GM12878 (cell line): ENCODE measurements at regions not wholly inside any gene's neighbourhood (a gene's known extent, or its start where the extent isn't known, plus 50 kb on each side); places are given as distances from the start of the nearest gene placed in this dataset.
A peak's percentile ranks its signal among the peaks of the same experiment; 100 is the strongest.

Experiments
- ATAC-seq: fragments of 200-7000 bp; cut with Tn5 transposase; 3 replicates; pipeline ENCODE4 v1.9.1; 2020; ENCODE audit warnings: mild to moderate bottlenecking, moderate library complexity
- BruUV-seq: library from RNA; stranded (reverse); fragments of 400-500 nt; replicated peaks from 2 replicates; lab custom pipeline; 2021; lab: Mats Ljungman, UMichigan
- CTCF ChIA-PET: fragments of 300-600 bp; sonication (Branson Sonifier 250); formaldehyde crosslinking; extraction: SDS; loops from one replicate; lab custom pipeline; 2021; ENCODE audit warnings: inconsistent platforms; lab: Yijun Ruan, JAX
- POLR2A ChIA-PET: fragments of 350-600 bp; formaldehyde crosslinking; extraction: SDS; loops from one replicate; lab custom pipeline; 2021; ENCODE audit warnings: inconsistent platforms; lab: Charles Lee
- RAD21 ChIA-PET: fragments of 300-600 bp; sonication (Branson Sonifier 250); formaldehyde crosslinking; loops from one replicate; lab custom pipeline; 2023; ENCODE audit warnings: antibody characterized with exemption; ENCODE audit not compliant: unreplicated experiment; lab: Charles Lee
- SMC1A ChIA-PET: fragments of 300-600 bp; sonication (Branson Sonifier 250); formaldehyde crosslinking; loops from one replicate; lab custom pipeline; 2023; ENCODE audit not compliant: unreplicated experiment, uncharacterized antibody; lab: Charles Lee
- DNase-seq: peaks from one replicate; pipeline ENCODE4 v3.0.0-alpha.2; 2011; ENCODE audit warnings: low read depth, low spot score
- FAIRE-seq: peaks from 3 replicates; lab custom pipeline; 2011; peaks lifted over from hg19 to GRCh38; lab: Jason Lieb, UNC
- H2AFZ ChIP-seq: 2 replicates; pipeline ENCODE4 v1.6.0; 2011; ENCODE audit warnings: low read depth, low read length, control low read depth; ENCODE audit not compliant: control insufficient read depth
- H3K27ac ChIP-seq: 2 replicates; pipeline ENCODE4 v1.5.1; 2011; ENCODE audit warnings: control low read depth; ENCODE audit not compliant: control insufficient read depth, insufficient read depth
- H3K27me3 ChIP-seq, 2 experiments: replicated peaks in 1 of 2; 2 replicates each; pipeline versions ENCODE4 v1.6.0 to v1.6.1; 2011; ENCODE audit warnings: low read length in 1 of 2; ENCODE audit not compliant: control insufficient read depth in 2 of 2, insufficient read depth in 2 of 2
- H3K36me3 ChIP-seq, 2 experiments: 2 replicates each; pipeline ENCODE4 v1.5.1; 2011; ENCODE audit warnings: low read length in 1 of 2; ENCODE audit not compliant: control insufficient read depth in 2 of 2, insufficient read depth in 2 of 2
- H3K4me1 ChIP-seq: 2 replicates; pipeline ENCODE4 v1.6.1; 2011; ENCODE audit warnings: mild to moderate bottlenecking, low read length, moderate library complexity, mixed read lengths; ENCODE audit not compliant: control insufficient read depth, insufficient read depth
- H3K4me2 ChIP-seq: 2 replicates; pipeline ENCODE4 v1.6.0; 2011; ENCODE audit warnings: control low read depth; ENCODE audit not compliant: control insufficient read depth, insufficient read depth
- H3K4me3 ChIP-seq: fragments of 200-600 bp; sonication (generic); 2 replicates; pipeline ENCODE4 v1.5.1; 2016
- H3K79me2 ChIP-seq: 2 replicates; pipeline ENCODE4 v1.6.0; 2011; ENCODE audit warnings: low read length; ENCODE audit not compliant: control insufficient read depth, insufficient read depth
- H3K9ac ChIP-seq: 2 replicates; pipeline ENCODE4 v1.8.0; 2011; ENCODE audit warnings: low read length, control low read depth, mixed read lengths; ENCODE audit not compliant: control insufficient read depth, insufficient read depth
- H3K9me3 ChIP-seq: replicated peaks from 3 replicates; pipeline ENCODE4 v1.5.1; 2011; ENCODE audit warnings: mild to moderate bottlenecking, low read length; ENCODE audit not compliant: control insufficient read depth, insufficient read depth
- H4K20me1 ChIP-seq: 2 replicates; pipeline ENCODE4 v1.6.0; 2011; ENCODE audit not compliant: control insufficient read depth, insufficient read depth
- SPI1 ChIP-seq: IDR thresholded peaks from 2 replicates; pipeline ENCODE4 v1.6.1; 2011; ENCODE audit warnings: low read depth, mild to moderate bottlenecking, low read length, moderate library complexity, borderline replicate concordance; ENCODE audit not compliant: insufficient read depth
- ZBTB4 ChIP-seq: fragments of 450-650 bp; formaldehyde crosslinking; IDR thresholded peaks from 2 replicates; pipeline ENCODE4 v1.4.0; 2022; ENCODE audit warnings: mild to moderate bottlenecking, moderate library complexity
- ZNF24 ChIP-seq: fragments of 450-650 bp; IDR thresholded peaks from 2 replicates; pipeline ENCODE4 v1.6.1; 2017; ENCODE audit warnings: antibody characterized with exemption, mild to moderate bottlenecking
- WGBS: methylation state at CpG from one replicate; pipeline ENCODE4 v1.1.6; 2016; ENCODE audit warnings: low lambda C conversion rate; ENCODE audit not compliant: insufficient replicate concordance, insufficient coverage; ENCODE audit errors: missing lambda C conversion rate; 5-methylcytosine and 5-hydroxymethylcytosine counted together
- in situ Hi-C: fragments of 300-500 bp; cut with MboI; formaldehyde crosslinking; loops from 9 replicates; pipeline ENCODE4 v1.14.3; 2018; ENCODE audit warnings: mixed read lengths
- intact Hi-C: fragments of 100-400 bp; cut with micrococcal nuclease; formaldehyde crosslinking; loops from one replicate; pipeline ENCODE4 v1.14.2; 2022; ENCODE audit not compliant: unreplicated experiment

- RAD21 ChIA-PET, result no interaction called here
These were observed 198.6 kb downstream of the MRPL39 start for GRCh38 chr21:25408666-25409065.

More at GRCh38 chr21:25408666-25409065, 198.6 kb downstream of the MRPL39 start:
- in situ Hi-C loops, result no loop called here
- Histone ChIP-seq H3K79me2 (peaks cover 39% of the 10 kb centered on the region), H3K4me1 (peaks cover 11% of the 10 kb centered on the region), H3K36me3 (peaks cover 0 to 1% of the 10 kb centered on the region in 2 experiments; a peak in 3 of 4 replicates), H4K20me1 (no peaks in the 10 kb centered on the region), H3K27ac (no peak overlapping the region), H3K9me3 (peaks cover 1% of the 10 kb centered on the region; the same call in 2 of the 3 replicates), H3K4me2 (no peak overlapping the region), H3K4me3 (no peak overlapping the region), H3K27me3 (no peaks in the 10 kb centered on the region), H3K9ac (no peak overlapping the region)
- peak; percentile 43 for ATAC-seq
- 77% methylated on average over 5 of the region's 5 CpGs for WGBS
- intact Hi-C loops, result no loop called here
- no peak for DNase-seq
- ChIA-PET SMC1A (interaction anchor here (0.5 to 1.5 kb wide), 2 partner anchors 21 to 311 kb away, joined by 3 read pairs; no protein-coding TSS in a partner anchor), POLR2A (interaction anchor here (0.9 kb wide), 1 partner anchor 153 kb away, joined by 4 read pairs; no protein-coding TSS in a partner anchor), CTCF (no interaction called here)
- FAIRE-seq, result no peak
- no TSS peak for BruUV-seq
- TF ChIP-seq ZBTB4 (CRISPR knock-in tag), result no peak
- peak; percentile 30; the same call in 1 of the 2 replicates for TF ChIP-seq SPI1
- no peak for TF ChIP-seq ZNF24
- TF ChIP-seq, all 136 proteins: peak for 1
- H2AFZ ChIP-seq, result no peak overlapping the region
